HG03432 (cell line): ENCODE measurements at regions not wholly inside any gene's neighbourhood (a gene's known extent, or its start where the extent isn't known, plus 50 kb on each side); places are given as distances from the start of the nearest gene placed in this dataset.
"Not testable (repeated sequence)": the region's sequence is repeated elsewhere in the genome, so short reads cannot be mapped to it uniquely, and the experiment has no call there.

Experiments used
- ATAC-seq: cut with Tn5 transposase; IDR thresholded peaks from one replicate; pipeline ENCODE4 v1.9.1; 2021; ENCODE audit warnings: mild to moderate bottlenecking, moderate library complexity; ENCODE audit not compliant: unreplicated experiment

- ATAC-seq, result no peak
Measured at GRCh38 chr17:68670967-68671693, 70.0 kb upstream of the FAM20A start.

GRCh38 chr17:68666438-68666837, 65.3 kb upstream of the FAM20A start:
- not testable (repeated sequence) for ATAC-seq

GRCh38 chr17:68665373-68665772, 64.2 kb upstream of the FAM20A start:
- no peak for ATAC-seq

- ATAC-seq, result no peak
Measured at GRCh38 chr17:68662479-68662878, 61.3 kb upstream of the FAM20A start.

- no peak for ATAC-seq
Measured at GRCh38 chr17:68662037-68662432, 60.9 kb upstream of the FAM20A start.

- no peak for ATAC-seq
Measured at GRCh38 chr17:68661265-68662036, 60.3 kb upstream of the FAM20A start.

- no peak for ATAC-seq
Measured at GRCh38 chr17:68660302-68660701, 59.1 kb upstream of the FAM20A start.

GRCh38 chr17:68658999-68659780, 58.0 kb upstream of the FAM20A start:
- no peak for ATAC-seq

- ATAC-seq, result no peak
Measured at GRCh38 chr17:68657576-68657975, 56.4 kb upstream of the FAM20A start.

GRCh38 chr17:68657166-68657565, 56.0 kb upstream of the FAM20A start:
- no peak for ATAC-seq

- ATAC-seq, result no peak
Measured at GRCh38 chr17:68656666-68657065, 55.5 kb upstream of the FAM20A start.
